NCI-H1105 (cell line): ENCODE measurements at regions not wholly inside any gene's neighbourhood (a gene's known extent, or its start where the extent isn't known, plus 50 kb on each side); places are given as distances from the start of the nearest gene placed in this dataset.
"Not testable (repeated sequence)": the region's sequence is repeated elsewhere in the genome, so short reads cannot be mapped to it uniquely, and the experiment has no call there.

Experiments used
- DNase-seq: peaks from one replicate; lab custom pipeline; 2025; lab: John Stamatoyannopoulos, UW

- DNase-seq: no peak
Measured at GRCh38 chr4:84126061-84126787, 372.9 kb downstream of the NKX6-1 start.

GRCh38 chr4:84110040-84110439 lies 389.1 kb downstream of the NKX6-1 start:
- no peak for DNase-seq

GRCh38 chr4:84101653-84102625 lies 397.2 kb downstream of the NKX6-1 start:
- not testable (repeated sequence) for DNase-seq

- no peak for DNase-seq
Measured at GRCh38 chr4:84100071-84100470, 399.0 kb downstream of the NKX6-1 start.

GRCh38 chr4:84099599-84099998 lies 399.5 kb downstream of the NKX6-1 start:
- no peak for DNase-seq

- no peak for DNase-seq
Measured at GRCh38 chr4:84091266-84091665, 407.8 kb downstream of the NKX6-1 start.

GRCh38 chr4:84089652-84090437 lies 409.2 kb downstream of the NKX6-1 start:
- no peak for DNase-seq

GRCh38 chr4:84085986-84086385 lies 413.1 kb downstream of the NKX6-1 start:
- no peak for DNase-seq

- no peak for DNase-seq
Measured at GRCh38 chr4:84070289-84070688, 428.8 kb downstream of the NKX6-1 start.

GRCh38 chr4:84063619-84064018 lies 435.5 kb downstream of the NKX6-1 start:
- DNase-seq: no peak

- DNase-seq: no peak
Measured at GRCh38 chr4:84058201-84058600, 440.9 kb downstream of the NKX6-1 start.

GRCh38 chr4:84051639-84052038 lies 447.5 kb downstream of the NKX6-1 start:
- peak; percentile 8 for DNase-seq

- no peak for DNase-seq
Measured at GRCh38 chr4:84051089-84051488, 448.0 kb downstream of the NKX6-1 start.

- no peak for DNase-seq
Measured at GRCh38 chr4:84050015-84050414, 449.1 kb downstream of the NKX6-1 start.

- no peak for DNase-seq
Measured at GRCh38 chr4:84046551-84046950, 452.5 kb downstream of the NKX6-1 start.

GRCh38 chr4:84041426-84041825 lies 457.7 kb downstream of the NKX6-1 start:
- DNase-seq: no peak

GRCh38 chr4:84035568-84035967 lies 463.5 kb downstream of the NKX6-1 start:
- DNase-seq: no peak

GRCh38 chr4:84032372-84032771 lies 466.7 kb downstream of the NKX6-1 start:
- no peak for DNase-seq

- no peak for DNase-seq
Measured at GRCh38 chr4:84031401-84031800, 467.7 kb downstream of the NKX6-1 start.

GRCh38 chr4:84028340-84028739 lies 470.8 kb downstream of the NKX6-1 start:
- no peak for DNase-seq

- no peak for DNase-seq
Measured at GRCh38 chr4:84024405-84024804, 474.7 kb downstream of the NKX6-1 start.

- no peak for DNase-seq
Measured at GRCh38 chr4:84022564-84022963, 476.5 kb downstream of the NKX6-1 start.
